ENCODE measurements at regions not wholly inside any gene's neighbourhood (a gene's known extent, or its start where the extent isn't known, plus 50 kb on each side); places are given as distances from the start of the nearest gene placed in this dataset.

DNA sequence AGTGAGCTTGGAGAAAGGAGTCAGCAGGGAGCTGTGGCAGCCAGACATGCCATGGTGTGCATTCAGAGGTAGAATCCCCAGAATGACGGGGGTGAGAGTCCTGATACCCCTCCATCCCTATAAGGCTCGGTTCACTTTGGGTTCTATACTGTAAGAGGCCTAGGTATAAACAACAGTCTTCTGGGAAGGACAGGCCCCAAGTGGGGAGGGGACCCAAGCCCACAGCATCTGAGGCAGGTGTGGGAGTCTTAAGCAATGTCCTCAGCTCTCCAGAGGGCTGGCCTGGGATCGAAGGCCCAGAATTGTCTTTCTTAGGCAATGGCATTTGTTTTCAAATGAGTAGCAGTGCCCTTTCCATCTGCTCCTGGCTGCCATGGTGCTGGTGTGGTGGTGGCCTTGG, 50.2 kb upstream of the MAMLD1 start:
- TF ChIP-seq POLR2A (IDR thresholded peaks at IDR 0.05; ENCODE audit: extremely low read depth, insufficient read length) = no peak
- TF ChIP-seq, protein P1, sequence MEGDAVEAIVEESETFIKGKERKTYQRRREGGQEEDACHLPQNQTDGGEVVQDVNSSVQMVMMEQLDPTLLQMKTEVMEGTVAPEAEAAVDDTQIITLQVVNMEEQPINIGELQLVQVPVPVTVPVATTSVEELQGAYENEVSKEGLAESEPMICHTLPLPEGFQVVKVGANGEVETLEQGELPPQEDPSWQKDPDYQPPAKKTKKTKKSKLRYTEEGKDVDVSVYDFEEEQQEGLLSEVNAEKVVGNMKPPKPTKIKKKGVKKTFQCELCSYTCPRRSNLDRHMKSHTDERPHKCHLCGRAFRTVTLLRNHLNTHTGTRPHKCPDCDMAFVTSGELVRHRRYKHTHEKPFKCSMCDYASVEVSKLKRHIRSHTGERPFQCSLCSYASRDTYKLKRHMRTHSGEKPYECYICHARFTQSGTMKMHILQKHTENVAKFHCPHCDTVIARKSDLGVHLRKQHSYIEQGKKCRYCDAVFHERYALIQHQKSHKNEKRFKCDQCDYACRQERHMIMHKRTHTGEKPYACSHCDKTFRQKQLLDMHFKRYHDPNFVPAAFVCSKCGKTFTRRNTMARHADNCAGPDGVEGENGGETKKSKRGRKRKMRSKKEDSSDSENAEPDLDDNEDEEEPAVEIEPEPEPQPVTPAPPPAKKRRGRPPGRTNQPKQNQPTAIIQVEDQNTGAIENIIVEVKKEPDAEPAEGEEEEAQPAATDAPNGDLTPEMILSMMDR (IDR thresholded peaks at IDR 0.05; ENCODE audit: low read depth, low read length) = no peak
